ENCODE measurements at regions not wholly inside any gene's neighbourhood (a gene's known extent, or its start where the extent isn't known, plus 50 kb on each side); places are given as distances from the start of the nearest gene placed in this dataset.

- BruUV-seq (replicated peaks), result no TSS peak
- CTCF ChIA-PET, result no interaction called here
Observed at GRCh38 chr2:14408695-14409094, 223.8 kb upstream of the LRATD1 start.

GRCh38 chr2:14417551-14417950 is 215.0 kb upstream of the LRATD1 start:
- CTCF ChIA-PET, result no interaction called here
- ATAC-seq (no peak), DNase-seq (ENCODE audit: low read depth, low spot score) (no peak)
- in situ Hi-C loops (cut with HindIII; ENCODE audit: low pct_unique_long_range_greater_than_20kb, low sequenced_read_pairs), result no loop called here
- Histone ChIP-seq H3K27ac (ENCODE audit: low read length) (no peak overlapping the region), H3K36me3 (ENCODE audit: control insufficient read depth, insufficient read depth, low read length) (no peaks in the 10 kb centered on the region), H3K27me3 (ENCODE audit: control insufficient read depth, insufficient read depth, low read length) (no peaks in the 10 kb centered on the region), H3K9me3 (ENCODE audit: control insufficient read depth, insufficient read depth, low read depth, low read length) (no peaks in the 10 kb centered on the region), H3K4me1 (ENCODE audit: control insufficient read depth, insufficient read depth, low read length) (no peaks in the 10 kb centered on the region), H3K4me3 (ENCODE audit: low read depth in 2 of 2, low read length in 2 of 2) (no peak overlapping the region)
- POLR2A ChIA-PET, result no interaction called here
- no peak for TF ChIP-seq SIN3A (IDR thresholded peaks at IDR 0.05; ENCODE audit: borderline replicate concordance, insufficient read depth, low read depth, low read length)
- TF ChIP-seq POLR2AphosphoS5 (IDR thresholded peaks at IDR 0.05; ENCODE audit: low read depth, low read length), result no peak
- TF ChIP-seq REST (IDR thresholded peaks at IDR 0.05; ENCODE audit: insufficient read depth in 1 of 2, low read depth in 2 of 2, low read length in 1 of 2), result no peak
- no TSS peak for BruUV-seq (replicated peaks)
- intact Hi-C loops (cut with micrococcal nuclease; ENCODE audit: unreplicated experiment), result no loop called here

More at GRCh38 chr2:14408695-14409094, 223.8 kb upstream of the LRATD1 start:
- Histone ChIP-seq H3K27me3 (ENCODE audit: control insufficient read depth, insufficient read depth, low read length) (no peaks in the 10 kb centered on the region), H3K9me3 (ENCODE audit: control insufficient read depth, insufficient read depth, low read depth, low read length) (no peaks in the 10 kb centered on the region), H3K4me1 (ENCODE audit: control insufficient read depth, insufficient read depth, low read length) (no peaks in the 10 kb centered on the region), H3K27ac (ENCODE audit: low read length) (no peak overlapping the region), H3K4me3 (ENCODE audit: low read depth in 2 of 2, low read length in 2 of 2) (no peak overlapping the region), H3K36me3 (ENCODE audit: control insufficient read depth, insufficient read depth, low read length) (no peaks in the 10 kb centered on the region)
- in situ Hi-C loops (cut with HindIII; ENCODE audit: low pct_unique_long_range_greater_than_20kb, low sequenced_read_pairs), result no loop called here
- TF ChIP-seq POLR2AphosphoS5 (IDR thresholded peaks at IDR 0.05; ENCODE audit: low read depth, low read length), result no peak
- no peak for TF ChIP-seq SIN3A (IDR thresholded peaks at IDR 0.05; ENCODE audit: borderline replicate concordance, insufficient read depth, low read depth, low read length)
- TF ChIP-seq REST (IDR thresholded peaks at IDR 0.05; ENCODE audit: insufficient read depth in 1 of 2, low read depth in 2 of 2, low read length in 1 of 2), result no peak
- no peak for ATAC-seq
- intact Hi-C loops (cut with micrococcal nuclease; ENCODE audit: unreplicated experiment), result no loop called here
- no peak for DNase-seq (ENCODE audit: low read depth, low spot score)
- POLR2A ChIA-PET, result no interaction called here

GRCh38 chr2:14418115-14418514 is 214.4 kb upstream of the LRATD1 start:
- POLR2A ChIA-PET, result no interaction called here
- no peaks in the 10 kb centered on the region for H3K9me3 ChIP-seq (ENCODE audit: control insufficient read depth, insufficient read depth, low read depth, low read length)
- no peaks in the 10 kb centered on the region for H3K36me3 ChIP-seq (ENCODE audit: control insufficient read depth, insufficient read depth, low read length)
- intact Hi-C loops (cut with micrococcal nuclease; ENCODE audit: unreplicated experiment) (no loop called here), in situ Hi-C loops (cut with HindIII; ENCODE audit: low pct_unique_long_range_greater_than_20kb, low sequenced_read_pairs) (no loop called here)
- BruUV-seq (replicated peaks), result no TSS peak
- DNase-seq (ENCODE audit: low read depth, low spot score) (no peak), ATAC-seq (no peak)
- CTCF ChIA-PET, result no interaction called here
- no peak overlapping the region for H3K4me3 ChIP-seq (ENCODE audit: low read depth in 2 of 2, low read length in 2 of 2)
- H3K27me3 ChIP-seq (ENCODE audit: control insufficient read depth, insufficient read depth, low read length), result no peaks in the 10 kb centered on the region
- H3K27ac ChIP-seq (ENCODE audit: low read length), result no peak overlapping the region
- no peak for TF ChIP-seq REST (IDR thresholded peaks at IDR 0.05; ENCODE audit: insufficient read depth in 1 of 2, low read depth in 2 of 2, low read length in 1 of 2)
- TF ChIP-seq POLR2AphosphoS5 (IDR thresholded peaks at IDR 0.05; ENCODE audit: low read depth, low read length), result no peak
- TF ChIP-seq TCF7L2 (IDR thresholded peaks at IDR 0.05; ENCODE audit: low read depth, low read length), result no peak
- no peak for TF ChIP-seq SIN3A (IDR thresholded peaks at IDR 0.05; ENCODE audit: borderline replicate concordance, insufficient read depth, low read depth, low read length)
- TF ChIP-seq CTCF (IDR thresholded peaks at IDR 0.05), result no peak
- no peaks in the 10 kb centered on the region for H3K4me1 ChIP-seq (ENCODE audit: control insufficient read depth, insufficient read depth, low read length)

Data from Panc1 (cell line).